ENCODE measurements at regions not wholly inside any gene's neighbourhood (a gene's known extent, or its start where the extent isn't known, plus 50 kb on each side); places are given as distances from the start of the nearest gene placed in this dataset.

DNA sequence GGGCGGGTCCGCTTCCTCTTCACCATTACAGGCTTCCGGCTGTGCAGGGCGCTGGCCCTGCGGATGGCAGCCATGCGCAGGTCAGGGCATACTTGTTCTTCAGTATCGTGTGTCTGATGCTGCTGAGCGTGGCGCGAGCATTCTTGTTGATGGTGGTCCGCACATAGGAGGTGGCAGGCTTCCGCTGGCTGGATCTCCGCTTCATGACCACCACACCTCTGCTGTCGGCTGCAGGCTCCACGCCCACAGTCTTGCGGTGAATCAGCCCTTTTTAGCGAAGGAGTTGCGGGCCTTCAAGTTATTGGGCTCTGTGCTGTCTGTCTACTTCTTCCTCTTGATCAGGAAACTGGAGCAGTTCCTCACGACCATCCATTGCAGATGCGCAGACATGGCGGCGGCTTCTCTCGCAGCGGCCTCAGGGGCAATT is 62.4 kb upstream of the ZNF608 start:
- TF ChIP-seq POLR2A (IDR thresholded peaks at IDR 0.05; ENCODE audit: low read length) = no peak
- no peak for TF ChIP-seq GATA1 (IDR thresholded peaks at IDR 0.05; ENCODE audit: low read depth, low read length)

All from erythroblast (primary cell).